ENCODE measurements at regions not wholly inside any gene's neighbourhood (a gene's known extent, or its start where the extent isn't known, plus 50 kb on each side); places are given as distances from the start of the nearest gene placed in this dataset.

- no peak for TF ChIP-seq CTCF (IDR thresholded peaks at IDR 0.05; ENCODE audit: low read depth, low read length)
- DNase-seq (ENCODE audit: low read depth in 2 of 2), result no peak
Measured at GRCh38 chr2:118473846-118474540, 373.5 kb downstream of the EN1 start.

GRCh38 chr2:118473241-118473640, 374.2 kb downstream of the EN1 start:
- no peak overlapping the region for H3K4me3 ChIP-seq (replicated peaks in 1 of 2; ENCODE audit: low read depth in 2 of 2, low read length in 2 of 2)
- no peak for DNase-seq (ENCODE audit: low read depth in 2 of 2)
- TF ChIP-seq CTCF (IDR thresholded peaks at IDR 0.05; ENCODE audit: low read depth, low read length), result no peak

More at GRCh38 chr2:118473846-118474540, 373.5 kb downstream of the EN1 start:
- H3K4me3 ChIP-seq (replicated peaks in 1 of 2; ENCODE audit: low read depth in 2 of 2, low read length in 2 of 2), result no peak overlapping the region

GRCh38 chr2:118470297-118470696, 377.2 kb downstream of the EN1 start:
- no peak for DNase-seq (ENCODE audit: low read depth in 2 of 2)
- no peak for TF ChIP-seq CTCF (IDR thresholded peaks at IDR 0.05; ENCODE audit: low read depth, low read length)
- H3K4me3 ChIP-seq (replicated peaks in 1 of 2; ENCODE audit: low read depth in 2 of 2, low read length in 2 of 2), result no peak overlapping the region

GRCh38 chr2:118469103-118469502, 378.3 kb downstream of the EN1 start:
- DNase-seq (ENCODE audit: low read depth in 2 of 2), result no peak
- H3K4me3 ChIP-seq (replicated peaks in 1 of 2; ENCODE audit: low read depth in 2 of 2, low read length in 2 of 2), result no peak overlapping the region

GRCh38 chr2:118464546-118465265, 376.4 kb downstream of the INSIG2 start:
- DNase-seq (ENCODE audit: low read depth in 2 of 2), result no peak
- no peak overlapping the region for H3K4me3 ChIP-seq (replicated peaks in 1 of 2; ENCODE audit: low read depth in 2 of 2, low read length in 2 of 2)
- no peak for TF ChIP-seq CTCF (IDR thresholded peaks at IDR 0.05; ENCODE audit: low read depth, low read length)

More at GRCh38 chr2:118469103-118469502, 378.3 kb downstream of the EN1 start:
- TF ChIP-seq CTCF (IDR thresholded peaks at IDR 0.05; ENCODE audit: low read depth, low read length), result no peak

GRCh38 chr2:118464046-118464445, 375.8 kb downstream of the INSIG2 start:
- no peak for TF ChIP-seq CTCF (IDR thresholded peaks at IDR 0.05; ENCODE audit: low read depth, low read length)
- no peak overlapping the region for H3K4me3 ChIP-seq (replicated peaks in 1 of 2; ENCODE audit: low read depth in 2 of 2, low read length in 2 of 2)
- DNase-seq (ENCODE audit: low read depth in 2 of 2), result no peak

Measured in cardiac fibroblast (primary cell).